ENCODE measurements at regions not wholly inside any gene's neighbourhood (a gene's known extent, or its start where the extent isn't known, plus 50 kb on each side); places are given as distances from the start of the nearest gene placed in this dataset.

DNA sequence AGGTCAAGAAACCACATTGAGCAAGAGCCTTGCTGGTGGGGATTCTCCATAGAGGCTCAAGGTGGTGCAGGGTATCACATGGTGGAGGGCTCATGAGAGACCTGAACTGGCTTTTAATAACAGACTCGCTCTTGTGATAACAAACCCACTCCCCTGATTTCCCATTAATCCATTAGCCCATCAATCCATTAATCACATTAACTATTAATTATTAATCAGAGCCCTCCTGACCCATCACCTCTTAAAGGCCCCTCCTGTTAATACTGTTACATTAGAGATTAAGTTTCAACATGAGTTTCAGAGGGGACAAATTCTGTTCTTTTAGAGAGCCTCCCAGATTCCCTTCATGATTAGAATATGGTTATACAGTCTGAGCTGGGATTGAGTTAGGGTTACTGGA is 61.8 kb downstream of the IER5 start:
- no peaks in the 10 kb centered on the region for H3K9me3 Mint-ChIP-seq
- H3K4me1 Mint-ChIP-seq: peaks cover 5% of the 10 kb centered on the region
- H3K4me3 Mint-ChIP-seq: no peak overlapping the region
- no peaks in the 10 kb centered on the region for H3K36me3 Mint-ChIP-seq (ENCODE audit: low read depth)
- TF ChIP-seq, protein P1, sequence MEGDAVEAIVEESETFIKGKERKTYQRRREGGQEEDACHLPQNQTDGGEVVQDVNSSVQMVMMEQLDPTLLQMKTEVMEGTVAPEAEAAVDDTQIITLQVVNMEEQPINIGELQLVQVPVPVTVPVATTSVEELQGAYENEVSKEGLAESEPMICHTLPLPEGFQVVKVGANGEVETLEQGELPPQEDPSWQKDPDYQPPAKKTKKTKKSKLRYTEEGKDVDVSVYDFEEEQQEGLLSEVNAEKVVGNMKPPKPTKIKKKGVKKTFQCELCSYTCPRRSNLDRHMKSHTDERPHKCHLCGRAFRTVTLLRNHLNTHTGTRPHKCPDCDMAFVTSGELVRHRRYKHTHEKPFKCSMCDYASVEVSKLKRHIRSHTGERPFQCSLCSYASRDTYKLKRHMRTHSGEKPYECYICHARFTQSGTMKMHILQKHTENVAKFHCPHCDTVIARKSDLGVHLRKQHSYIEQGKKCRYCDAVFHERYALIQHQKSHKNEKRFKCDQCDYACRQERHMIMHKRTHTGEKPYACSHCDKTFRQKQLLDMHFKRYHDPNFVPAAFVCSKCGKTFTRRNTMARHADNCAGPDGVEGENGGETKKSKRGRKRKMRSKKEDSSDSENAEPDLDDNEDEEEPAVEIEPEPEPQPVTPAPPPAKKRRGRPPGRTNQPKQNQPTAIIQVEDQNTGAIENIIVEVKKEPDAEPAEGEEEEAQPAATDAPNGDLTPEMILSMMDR (conservative IDR thresholded peaks at IDR 0.05): no peak
- no peak for DNase-seq (ENCODE audit: low read depth, low spot score)
- H3K27ac Mint-ChIP-seq (ENCODE audit: unreplicated experiment): no peak overlapping the region
- H3K27me3 Mint-ChIP-seq (ENCODE audit: low read depth): no peaks in the 10 kb centered on the region

DNA sequence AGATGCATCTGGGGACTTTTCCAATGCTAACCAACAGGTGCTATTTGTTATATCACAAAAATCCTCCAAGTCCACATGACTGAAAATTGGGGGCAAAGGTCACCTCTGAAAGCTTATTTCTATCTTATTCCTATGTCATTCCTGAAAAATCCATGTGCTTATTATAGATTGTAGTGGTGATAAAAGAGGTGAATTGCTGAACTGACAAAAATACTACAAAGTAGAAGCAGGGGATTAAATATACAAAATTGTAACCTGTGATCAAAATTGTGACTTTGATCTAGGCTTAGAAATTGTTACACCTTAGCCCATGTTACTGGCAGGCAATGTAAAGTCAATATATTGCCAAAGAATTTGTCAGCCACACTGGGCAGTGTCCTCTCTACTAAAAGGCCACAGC is 62.3 kb downstream of the IER5 start:
- no peaks in the 10 kb centered on the region for H3K36me3 Mint-ChIP-seq (ENCODE audit: low read depth)
- H3K27me3 Mint-ChIP-seq (ENCODE audit: low read depth): no peaks in the 10 kb centered on the region
- no peak overlapping the region for H3K4me3 Mint-ChIP-seq
- DNase-seq (ENCODE audit: low read depth, low spot score): no peak
- no peaks in the 10 kb centered on the region for H3K9me3 Mint-ChIP-seq
- TF ChIP-seq, protein P1 (conservative IDR thresholded peaks at IDR 0.05): no peak
- H3K4me1 Mint-ChIP-seq: peaks cover 5% of the 10 kb centered on the region
- H3K27ac Mint-ChIP-seq (ENCODE audit: unreplicated experiment): no peak overlapping the region

DNA sequence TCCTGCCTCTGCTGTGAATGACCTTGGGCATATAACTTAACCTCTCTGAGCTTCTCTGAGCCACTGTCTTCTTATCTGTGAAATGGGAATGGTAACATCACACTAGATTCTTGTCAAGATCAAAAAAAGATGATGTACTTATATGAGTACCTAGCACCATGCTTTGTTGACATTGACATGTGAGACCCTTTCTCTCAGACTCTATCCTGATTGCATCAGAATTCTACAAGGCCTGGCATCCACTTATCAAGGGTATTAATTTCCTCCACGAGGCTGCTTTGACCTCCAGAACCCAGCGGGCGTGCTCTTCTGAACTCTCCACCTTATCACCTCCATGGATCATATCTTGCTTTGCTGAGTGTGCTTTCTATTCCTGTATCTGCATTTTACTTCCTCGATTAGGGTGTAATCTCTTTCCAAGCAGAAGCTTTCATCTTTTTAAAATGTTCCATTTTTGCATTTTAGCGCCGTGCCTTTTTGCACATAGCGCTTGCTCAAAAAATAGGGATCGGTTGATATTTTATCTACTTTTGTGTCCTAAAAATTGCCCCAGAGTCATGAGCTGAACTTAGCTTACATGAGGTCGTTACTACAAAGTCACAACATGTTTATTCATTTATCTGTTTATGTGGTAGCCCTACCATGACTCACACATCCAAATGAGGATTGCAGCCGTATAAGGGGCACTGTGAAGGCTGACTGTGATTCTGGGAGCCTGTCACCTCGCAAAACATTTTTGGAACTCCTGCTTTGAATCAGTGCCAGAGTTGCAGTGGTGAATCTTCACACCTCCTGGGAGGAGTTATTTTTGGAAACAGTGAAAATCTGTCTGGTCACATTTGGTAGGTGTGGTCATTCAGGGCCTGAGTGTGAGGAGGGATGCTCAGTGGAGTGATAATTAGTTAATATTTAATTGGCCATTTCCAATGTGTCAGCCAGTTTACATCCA is 63.2 kb downstream of the IER5 start:
- no peak for DNase-seq (ENCODE audit: low read depth, low spot score)
- TF ChIP-seq, protein P1 (conservative IDR thresholded peaks at IDR 0.05): no peak
- Mint-ChIP-seq H3K36me3 (ENCODE audit: low read depth) (no peaks in the 10 kb centered on the region), H3K9me3 (no peaks in the 10 kb centered on the region), H3K27me3 (ENCODE audit: low read depth) (no peaks in the 10 kb centered on the region), H3K4me1 (peaks cover 5% of the 10 kb centered on the region), H3K4me3 (no peak overlapping the region), H3K27ac (ENCODE audit: unreplicated experiment) (no peak overlapping the region)

DNA sequence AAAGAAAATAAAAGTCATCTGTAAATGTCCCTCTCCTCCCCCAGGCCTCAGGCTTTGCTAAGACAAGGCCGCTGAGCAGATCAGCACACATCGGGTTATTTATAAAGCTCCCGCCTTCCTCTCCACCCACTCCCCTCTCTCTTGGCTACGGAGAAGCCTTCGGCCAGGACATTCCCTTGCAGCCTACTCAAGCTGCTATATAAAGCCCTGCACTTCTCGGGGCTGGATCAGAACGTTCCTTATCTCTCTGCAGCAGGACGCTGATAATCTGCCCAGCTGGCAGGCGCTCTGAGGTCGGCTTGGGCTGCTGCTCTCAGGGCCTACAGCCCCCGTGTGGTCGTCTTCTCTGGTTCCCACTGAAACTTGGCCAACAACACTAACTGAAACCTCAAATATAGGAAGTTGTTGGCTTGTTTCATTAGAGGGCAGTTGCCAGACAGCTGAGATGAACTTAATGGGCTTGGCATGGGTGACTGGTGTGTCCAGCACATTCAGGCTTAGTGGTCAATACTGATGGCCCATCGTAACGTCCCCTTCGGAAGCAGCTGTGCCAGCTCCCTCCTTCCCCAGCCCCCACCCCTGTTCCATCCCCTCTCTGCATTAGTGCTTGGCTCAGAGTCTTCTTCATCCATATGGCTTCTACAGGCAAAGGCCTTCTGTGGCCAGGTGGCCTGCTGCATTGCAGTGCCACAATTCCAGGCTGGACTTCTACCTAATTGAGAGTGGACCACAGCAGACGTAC is 64.6 kb downstream of the IER5 start:
- H3K27ac Mint-ChIP-seq (ENCODE audit: unreplicated experiment): peak overlapping the region; percentile 46
- H3K4me1 Mint-ChIP-seq: peaks cover 5% of the 10 kb centered on the region
- no peak overlapping the region for H3K4me3 Mint-ChIP-seq
- DNase-seq (ENCODE audit: low read depth, low spot score): no peak
- no peaks in the 10 kb centered on the region for H3K9me3 Mint-ChIP-seq
- H3K36me3 Mint-ChIP-seq (ENCODE audit: low read depth): no peaks in the 10 kb centered on the region
- no peaks in the 10 kb centered on the region for H3K27me3 Mint-ChIP-seq (ENCODE audit: low read depth)
- TF ChIP-seq, protein P1 (conservative IDR thresholded peaks at IDR 0.05): peak; percentile 38

DNA sequence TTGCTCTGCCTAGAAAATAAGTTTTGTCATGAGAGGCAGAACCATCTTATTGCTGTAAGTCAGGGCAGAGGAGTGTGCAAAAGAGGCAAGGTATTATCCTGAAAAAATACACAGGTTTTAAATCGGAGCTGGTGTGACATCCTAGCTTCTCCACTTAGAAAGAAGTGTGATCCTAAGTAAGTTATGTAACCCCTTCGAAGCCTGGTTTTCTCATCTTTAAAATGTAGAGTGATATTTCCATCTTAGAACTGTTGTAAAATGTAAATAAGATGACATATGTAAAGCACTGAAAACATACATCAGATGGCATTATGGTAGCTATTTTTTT is 65.1 kb downstream of the IER5 start:
- TF ChIP-seq, protein P1 (conservative IDR thresholded peaks at IDR 0.05): no peak
- no peaks in the 10 kb centered on the region for H3K9me3 Mint-ChIP-seq
- H3K27ac Mint-ChIP-seq (ENCODE audit: unreplicated experiment): no peak overlapping the region

More for the DNA sequence above, 65.1 kb downstream of the IER5 start:
- Mint-ChIP-seq H3K36me3 (ENCODE audit: low read depth) (no peaks in the 10 kb centered on the region), H3K27me3 (ENCODE audit: low read depth) (no peaks in the 10 kb centered on the region), H3K4me1 (peaks cover 5% of the 10 kb centered on the region), H3K4me3 (no peak overlapping the region)
- no peak for DNase-seq (ENCODE audit: low read depth, low spot score)
